GM23338 (cell line): ENCODE measurements at regions not wholly inside any gene's neighbourhood (a gene's known extent, or its start where the extent isn't known, plus 50 kb on each side); places are given as distances from the start of the nearest gene placed in this dataset.

ENCODE experiments used
- CTCF ChIP-seq, 2 experiments: fragments of 200-600 bp in 1 of 2; sonication (generic) in 1 of 2; conservative IDR thresholded peaks; 2 replicates each; pipeline versions ENCODE4 v1.5.1 to v1.6.1; 2016 to 2017; ENCODE audit warnings: antibody characterized with exemption in 2 of 2, low read depth in 2 of 2, mild to moderate bottlenecking in 2 of 2, moderate library complexity in 1 of 2
- JUNB ChIP-seq: IDR thresholded peaks from one replicate; pipeline ENCODE4 v1.6.1; 2016; ENCODE audit warnings: antibody characterized with exemption; ENCODE audit not compliant: unreplicated experiment
- NANOG ChIP-seq: IDR thresholded peaks from 2 replicates; pipeline ENCODE4 v1.6.1; 2016; ENCODE audit warnings: antibody characterized with exemption, borderline replicate concordance
- ZNF114 ChIP-seq: fragments of 250-450 bp; sonication (Bioruptor Pico); IDR thresholded peaks from 2 replicates; pipeline ENCODE4 v1.5.0; 2020; ENCODE audit warnings: mild to moderate bottlenecking, moderate library complexity
- TF ChIP-seq, protein P1 (sequence below): IDR thresholded peaks from 2 replicates; pipeline ENCODE4 v1.6.1; 2016; ENCODE audit warnings: antibody characterized with exemption
- TF ChIP-seq, protein P2 (sequence below): IDR thresholded peaks from one replicate; pipeline ENCODE4 v1.6.1; 2018; ENCODE audit warnings: antibody characterized with exemption; ENCODE audit not compliant: unreplicated experiment

- TF ChIP-seq CTCF (conservative IDR thresholded peaks at IDR 0.05; ENCODE audit: low read depth in 2 of 2) = no peak
- TF ChIP-seq ZNF114 (CRISPR knock-in tag) = no peak
- TF ChIP-seq, protein P1, sequence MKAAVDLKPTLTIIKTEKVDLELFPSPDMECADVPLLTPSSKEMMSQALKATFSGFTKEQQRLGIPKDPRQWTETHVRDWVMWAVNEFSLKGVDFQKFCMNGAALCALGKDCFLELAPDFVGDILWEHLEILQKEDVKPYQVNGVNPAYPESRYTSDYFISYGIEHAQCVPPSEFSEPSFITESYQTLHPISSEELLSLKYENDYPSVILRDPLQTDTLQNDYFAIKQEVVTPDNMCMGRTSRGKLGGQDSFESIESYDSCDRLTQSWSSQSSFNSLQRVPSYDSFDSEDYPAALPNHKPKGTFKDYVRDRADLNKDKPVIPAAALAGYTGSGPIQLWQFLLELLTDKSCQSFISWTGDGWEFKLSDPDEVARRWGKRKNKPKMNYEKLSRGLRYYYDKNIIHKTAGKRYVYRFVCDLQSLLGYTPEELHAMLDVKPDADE = no peak
- TF ChIP-seq, protein P2, sequence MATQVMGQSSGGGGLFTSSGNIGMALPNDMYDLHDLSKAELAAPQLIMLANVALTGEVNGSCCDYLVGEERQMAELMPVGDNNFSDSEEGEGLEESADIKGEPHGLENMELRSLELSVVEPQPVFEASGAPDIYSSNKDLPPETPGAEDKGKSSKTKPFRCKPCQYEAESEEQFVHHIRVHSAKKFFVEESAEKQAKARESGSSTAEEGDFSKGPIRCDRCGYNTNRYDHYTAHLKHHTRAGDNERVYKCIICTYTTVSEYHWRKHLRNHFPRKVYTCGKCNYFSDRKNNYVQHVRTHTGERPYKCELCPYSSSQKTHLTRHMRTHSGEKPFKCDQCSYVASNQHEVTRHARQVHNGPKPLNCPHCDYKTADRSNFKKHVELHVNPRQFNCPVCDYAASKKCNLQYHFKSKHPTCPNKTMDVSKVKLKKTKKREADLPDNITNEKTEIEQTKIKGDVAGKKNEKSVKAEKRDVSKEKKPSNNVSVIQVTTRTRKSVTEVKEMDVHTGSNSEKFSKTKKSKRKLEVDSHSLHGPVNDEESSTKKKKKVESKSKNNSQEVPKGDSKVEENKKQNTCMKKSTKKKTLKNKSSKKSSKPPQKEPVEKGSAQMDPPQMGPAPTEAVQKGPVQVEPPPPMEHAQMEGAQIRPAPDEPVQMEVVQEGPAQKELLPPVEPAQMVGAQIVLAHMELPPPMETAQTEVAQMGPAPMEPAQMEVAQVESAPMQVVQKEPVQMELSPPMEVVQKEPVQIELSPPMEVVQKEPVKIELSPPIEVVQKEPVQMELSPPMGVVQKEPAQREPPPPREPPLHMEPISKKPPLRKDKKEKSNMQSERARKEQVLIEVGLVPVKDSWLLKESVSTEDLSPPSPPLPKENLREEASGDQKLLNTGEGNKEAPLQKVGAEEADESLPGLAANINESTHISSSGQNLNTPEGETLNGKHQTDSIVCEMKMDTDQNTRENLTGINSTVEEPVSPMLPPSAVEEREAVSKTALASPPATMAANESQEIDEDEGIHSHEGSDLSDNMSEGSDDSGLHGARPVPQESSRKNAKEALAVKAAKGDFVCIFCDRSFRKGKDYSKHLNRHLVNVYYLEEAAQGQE = no peak
- TF ChIP-seq NANOG = no peak
- no peak for TF ChIP-seq JUNB
Observed at GRCh38 chr2:42118754-42119569, 50.2 kb upstream of the EML4 start (continued).
